GM18508 (cell line): ENCODE measurements at regions not wholly inside any gene's neighbourhood (a gene's known extent, or its start where the extent isn't known, plus 50 kb on each side); places are given as distances from the start of the nearest gene placed in this dataset.

Experiments used
- ATAC-seq: cut with Tn5 transposase; IDR thresholded peaks from one replicate; pipeline ENCODE4 v1.9.1; 2021; ENCODE audit warnings: moderate number of reproducible peaks; ENCODE audit not compliant: insufficient read depth, unreplicated experiment

GRCh38 chr2:236653863-236654262 is 84.2 kb downstream of the ACKR3 start:
- ATAC-seq, result no peak

GRCh38 chr2:236654496-236654895 is 84.9 kb downstream of the ACKR3 start:
- no peak for ATAC-seq

- no peak for ATAC-seq
Observed at GRCh38 chr2:236656166-236656565, 86.5 kb downstream of the ACKR3 start.

- ATAC-seq, result no peak
Observed at GRCh38 chr2:236656721-236657120, 87.1 kb downstream of the ACKR3 start.

- no peak for ATAC-seq
Observed at GRCh38 chr2:236657215-236657614, 87.6 kb downstream of the ACKR3 start.

- no peak for ATAC-seq
Observed at GRCh38 chr2:236657801-236658200, 88.2 kb downstream of the ACKR3 start.

- no peak for ATAC-seq
Observed at GRCh38 chr2:236658974-236659757, 89.5 kb downstream of the ACKR3 start.

- no peak for ATAC-seq
Observed at GRCh38 chr2:236659758-236660150, 90.1 kb downstream of the ACKR3 start.

- ATAC-seq, result no peak
Observed at GRCh38 chr2:236661061-236661761, 91.6 kb downstream of the ACKR3 start.

GRCh38 chr2:236661762-236662110 is 92.1 kb downstream of the ACKR3 start:
- no peak for ATAC-seq

GRCh38 chr2:236662231-236663185 is 92.9 kb downstream of the ACKR3 start:
- ATAC-seq, result no peak

GRCh38 chr2:236663287-236664101 is 93.9 kb downstream of the ACKR3 start:
- no peak for ATAC-seq

- ATAC-seq, result no peak
Observed at GRCh38 chr2:236664136-236664535, 94.5 kb downstream of the ACKR3 start.

GRCh38 chr2:236665101-236665500 is 95.5 kb downstream of the ACKR3 start:
- ATAC-seq, result no peak

- no peak for ATAC-seq
Observed at GRCh38 chr2:236665572-236666118, 96.0 kb downstream of the ACKR3 start.

GRCh38 chr2:236666646-236667204 is 97.1 kb downstream of the ACKR3 start:
- ATAC-seq, result no peak

- no peak for ATAC-seq
Observed at GRCh38 chr2:236667526-236667925, 97.9 kb downstream of the ACKR3 start.

- no peak for ATAC-seq
Observed at GRCh38 chr2:236668531-236668969, 98.9 kb downstream of the ACKR3 start.

- no peak for ATAC-seq
Observed at GRCh38 chr2:236670235-236670620, 100.6 kb downstream of the ACKR3 start.
